SK-MEL-5 (cell line): ENCODE measurements at regions not wholly inside any gene's neighbourhood (a gene's known extent, or its start where the extent isn't known, plus 50 kb on each side); places are given as distances from the start of the nearest gene placed in this dataset.
"Not testable (repeated sequence)": the region's sequence is repeated elsewhere in the genome, so short reads cannot be mapped to it uniquely, and the experiment has no call there.

Source experiments
- DNase-seq: peaks from one replicate; pipeline ENCODE4 v3.0.0-alpha.2; 2016; ENCODE audit warnings: low read depth, low spot score
- in situ Hi-C: cut with HindIII; loops from 2 replicates; pipeline ENCODE4 v1.10.0; 2016; ENCODE audit warnings: low sequenced_read_pairs, high pct_unique_total_duplicates, low pct_unique_long_range_greater_than_20kb
- small RNA-seq, 2 experiments: library from RNA; depleted of rRNA; stranded (forward); fragments of <200 nt; gene quantifications; one replicate each; pipeline ENCODE3, GENCODE V24; 2014

DNA sequence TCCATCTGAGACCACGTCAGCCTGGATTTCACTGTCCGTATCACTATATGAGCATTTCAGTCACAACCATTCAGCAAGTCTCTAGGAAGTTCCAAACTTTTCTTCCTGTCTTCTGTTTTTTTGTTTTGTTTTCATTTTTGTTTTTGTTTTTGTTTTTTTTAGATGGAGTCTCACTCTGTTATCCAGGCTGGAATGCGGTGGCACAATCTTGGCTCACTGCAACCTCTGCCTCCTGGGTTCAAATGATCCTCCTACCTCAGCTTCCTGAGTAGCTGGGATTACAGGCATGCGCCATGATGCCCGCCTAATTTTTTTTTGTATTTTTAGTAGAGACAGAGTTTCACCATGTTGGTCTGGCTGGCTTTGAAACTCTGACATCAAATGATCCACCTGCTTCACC, 1715.9 kb downstream of the SPATA31A7 start:
- in situ Hi-C loops, DNase-seq: not testable (repeated sequence)

DNA sequence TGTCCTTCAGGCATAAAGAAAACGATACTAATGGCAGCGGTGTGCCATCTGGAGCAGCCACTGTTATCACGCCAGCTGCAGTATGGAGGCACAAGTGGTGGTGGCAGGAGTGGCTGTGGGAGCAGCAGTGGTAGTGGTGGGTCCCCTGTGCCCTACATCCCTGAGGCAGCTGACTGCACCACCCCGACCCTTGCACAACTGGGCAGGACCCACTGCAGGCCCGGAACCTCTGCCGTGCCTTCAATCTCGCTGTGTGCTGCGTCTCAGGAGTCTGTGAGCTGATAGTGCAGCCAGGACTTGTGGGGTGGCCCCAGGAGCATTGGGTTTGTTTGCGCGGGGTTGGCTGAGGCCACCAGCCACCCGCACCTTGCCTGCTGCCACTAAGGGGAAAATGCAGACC, 1718.0 kb downstream of the SPATA31A7 start:
- DNase-seq, in situ Hi-C loops: not testable (repeated sequence)

GRCh38 chr9:62908271-62908670, 1718.4 kb downstream of the SPATA31A7 start:
- in situ Hi-C loops, DNase-seq: not testable (repeated sequence)

DNA sequence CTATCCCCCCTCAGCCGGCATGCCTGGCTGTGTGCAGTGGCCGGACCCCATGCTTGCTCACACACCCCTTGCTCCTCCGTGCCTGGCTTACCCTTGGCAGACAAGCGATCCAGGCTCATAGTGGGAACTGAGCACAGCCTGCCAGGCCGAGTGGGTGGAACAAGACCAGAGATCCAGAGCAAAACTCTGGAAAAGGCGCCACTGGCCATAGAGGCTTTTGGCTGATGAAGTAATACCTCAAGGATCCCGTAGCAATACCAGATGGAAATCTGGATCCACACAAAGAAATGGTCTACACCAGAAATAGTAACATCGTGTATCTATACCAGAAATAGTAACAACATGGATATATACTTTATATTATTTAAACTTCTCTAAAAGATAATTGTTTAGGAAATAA, 1719.6 kb downstream of the SPATA31A7 start:
- DNase-seq, in situ Hi-C loops: not testable (repeated sequence)

DNA sequence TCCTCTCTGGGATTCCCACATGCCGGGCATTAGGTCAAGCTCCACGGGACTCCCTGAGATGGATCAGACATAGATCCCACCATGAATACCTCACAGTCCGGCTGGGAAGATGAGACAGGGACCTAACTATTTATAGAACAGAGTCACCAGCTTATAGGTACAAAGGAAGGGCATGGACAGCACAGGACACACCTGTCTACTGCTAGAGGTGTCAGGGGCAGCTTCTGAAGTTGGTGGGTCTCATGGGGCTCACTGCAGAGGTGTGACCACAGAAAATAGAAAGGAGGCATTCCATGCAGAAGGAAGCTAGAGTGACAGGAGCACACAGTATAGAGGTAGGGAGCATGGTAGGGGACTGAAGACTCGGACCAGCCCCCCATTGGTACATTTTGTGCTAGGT, 1722.4 kb downstream of the SPATA31A7 start:
- in situ Hi-C loops, DNase-seq: not testable (repeated sequence)

DNA sequence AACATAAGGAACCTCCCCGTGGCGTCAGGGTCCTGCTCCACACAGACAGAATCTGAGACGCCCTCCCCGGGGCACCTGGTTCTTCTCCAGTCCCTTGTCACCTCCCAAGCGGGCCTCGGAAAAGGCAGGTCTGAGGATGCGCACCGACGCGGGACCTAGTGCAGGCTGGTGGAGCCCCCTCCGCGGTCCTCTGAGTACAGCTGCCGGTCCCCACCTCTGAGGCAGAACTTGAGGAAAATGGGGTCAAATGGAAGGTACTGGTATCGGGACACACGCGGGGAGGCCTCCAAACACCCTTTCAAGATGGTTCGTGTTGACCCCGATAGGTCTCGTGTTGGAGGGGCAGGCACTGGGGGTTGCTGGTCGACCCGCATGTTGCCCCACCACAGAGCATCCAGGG, 1725.3 kb downstream of the SPATA31A7 start:
- DNase-seq, in situ Hi-C loops: not testable (repeated sequence)

DNA sequence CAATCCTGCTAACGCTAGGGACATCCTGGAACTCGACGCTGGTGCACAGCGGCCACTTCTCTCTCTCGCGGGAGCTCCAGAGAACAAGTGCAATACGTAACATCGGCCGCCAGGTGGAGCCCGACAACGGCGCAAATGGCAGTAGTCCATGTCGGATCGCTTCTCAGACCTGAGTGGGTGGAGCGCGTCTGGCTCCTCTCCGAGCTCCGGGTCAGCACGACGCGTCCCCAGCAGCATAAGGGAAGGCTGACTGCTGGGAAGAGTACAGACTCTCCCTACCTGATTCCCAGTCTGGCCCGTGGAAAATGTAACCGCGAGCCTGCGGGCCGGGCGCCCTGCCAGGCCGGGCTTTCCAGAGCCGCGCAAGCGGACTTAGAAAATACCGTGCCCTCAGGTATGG, 1725.8 kb downstream of the SPATA31A7 start:
- DNase-seq, in situ Hi-C loops: not testable (repeated sequence)

- in situ Hi-C loops, DNase-seq: not testable (repeated sequence)
Measured at GRCh38 chr9:62918648-62919385, 1729.0 kb downstream of the SPATA31A7 start.

DNA sequence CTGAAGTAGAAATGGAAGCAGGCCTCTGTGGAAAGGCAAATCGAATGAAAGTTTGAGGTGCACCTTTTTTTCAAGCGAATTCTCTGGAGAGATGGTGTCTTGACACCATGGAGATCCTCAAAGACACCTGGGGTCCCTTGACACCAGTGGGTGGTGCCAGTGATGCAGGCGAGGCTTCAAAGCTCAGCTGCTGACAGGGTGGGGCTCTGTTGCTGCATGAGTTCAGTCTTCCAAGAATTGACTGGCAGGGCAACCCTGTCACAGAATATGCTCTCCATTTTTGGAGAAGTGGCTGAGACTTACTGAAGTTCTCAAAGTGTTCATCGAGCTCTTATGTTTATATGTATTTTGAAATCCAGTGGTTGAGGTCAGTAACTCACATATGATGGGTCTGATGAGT, 1741.6 kb downstream of the SPATA31A7 start:
- in situ Hi-C loops, DNase-seq: not testable (repeated sequence)

DNA sequence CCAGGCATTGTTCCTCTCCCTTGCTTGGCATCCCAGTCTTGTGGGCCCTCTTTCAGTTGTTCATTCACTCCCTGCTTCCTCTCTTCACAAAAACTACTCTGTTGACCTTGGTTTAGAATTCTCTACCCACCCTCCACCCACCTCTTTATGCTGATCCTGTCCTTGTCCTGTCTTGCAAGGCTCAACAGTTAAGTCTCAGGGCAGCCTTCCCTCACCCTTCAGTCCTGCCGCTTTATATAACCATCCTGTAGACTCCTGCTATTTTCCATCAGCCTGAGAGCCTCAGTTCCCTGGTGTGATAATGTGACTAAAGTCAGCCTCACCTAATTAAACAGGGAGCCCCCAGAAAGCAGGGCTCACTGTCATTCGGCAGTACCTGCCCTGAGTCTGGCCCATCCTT, 1763.0 kb downstream of the SPATA31A7 start:
- in situ Hi-C loops, DNase-seq: not testable (repeated sequence)

Small RNAs in the stretch of these regions (small RNA-seq; reads per million reads assigned to genes)
- gene RNA5SP283, result 0.04 to 7.3 reads per million in 2 experiments
